Esophagus squamous epithelium (tissue), 5 donors: ENCODE measurements at regions not wholly inside any gene's neighbourhood (a gene's known extent, or its start where the extent isn't known, plus 50 kb on each side); places are given as distances from the start of the nearest gene placed in this dataset.
A peak's percentile ranks its signal among the peaks of the same experiment; 100 is the strongest.

Experiments used
- DNase-seq: peaks from one replicate; lab custom pipeline; 2025; lab: John Stamatoyannopoulos, UW
- H3K27ac ChIP-seq, 4 donors: fragments of 200-600 bp; sonication (generic); one replicate each; pipeline ENCODE4 v1.5.1; 2016 to 2019; ENCODE audit warnings: mild to moderate bottlenecking in 1 of 4
- H3K27me3 ChIP-seq, 4 donors: fragments of 200-600 bp; sonication (generic); 1 replicate in 3 of 4; 2 replicates in 1 of 4; pipeline versions ENCODE4 v1.5.1 to v1.6.0; 2017 to 2021; ENCODE audit warnings: antibody characterized with exemption in 1 of 4
- H3K36me3 ChIP-seq, 3 donors: fragments of 200-600 bp; sonication (generic); one replicate each; pipeline ENCODE4 v1.5.1; 2016 to 2019
- H3K4me1 ChIP-seq, 3 donors: fragments of 200-600 bp; sonication (generic); one replicate each; pipeline ENCODE4 v1.5.1; 2017 to 2019
- H3K4me3 ChIP-seq, 4 donors: fragments of 200-600 bp; sonication (generic); 1 replicate in 3 of 4; 2 replicates in 1 of 4; pipeline ENCODE4 v1.5.1; 2016 to 2019; ENCODE audit warnings: mild to moderate bottlenecking in 2 of 4, moderate library complexity in 1 of 4
- H3K9me3 ChIP-seq, 3 donors: fragments of 200-600 bp; sonication (generic); one replicate each; pipeline ENCODE4 v1.5.1; 2016 to 2019
- CTCF ChIP-seq, 6 experiments: fragments of 450-650 bp in 4 of 6; fragments of 200-600 bp in 2 of 6; sonication (generic) in 2 of 6; IDR thresholded peaks; one replicate each; pipeline ENCODE4 v1.5.1; 2016 to 2019; ENCODE audit warnings: antibody characterized with exemption in 6 of 6, mild to moderate bottlenecking in 4 of 6, moderate library complexity in 4 of 6
- POLR2A ChIP-seq, 4 donors: fragments of 450-650 bp; IDR thresholded peaks; one replicate each; pipeline ENCODE4 v1.6.1; 2017; ENCODE audit warnings: antibody characterized with exemption in 4 of 4, mild to moderate bottlenecking in 4 of 4, moderate library complexity in 3 of 4
- WGBS, 2 donors: methylation state at CpG; one replicate each; pipeline ENCODE4 v1.1.5; 2018; 5-methylcytosine and 5-hydroxymethylcytosine counted together
- intact Hi-C: fragments of 100-400 bp; cut with DNase I; formaldehyde crosslinking; loops from one replicate; pipeline ENCODE4 v1.15.0; 2022
- donor health status: DM: yes; HTN: yes; CAD: no.

DNA sequence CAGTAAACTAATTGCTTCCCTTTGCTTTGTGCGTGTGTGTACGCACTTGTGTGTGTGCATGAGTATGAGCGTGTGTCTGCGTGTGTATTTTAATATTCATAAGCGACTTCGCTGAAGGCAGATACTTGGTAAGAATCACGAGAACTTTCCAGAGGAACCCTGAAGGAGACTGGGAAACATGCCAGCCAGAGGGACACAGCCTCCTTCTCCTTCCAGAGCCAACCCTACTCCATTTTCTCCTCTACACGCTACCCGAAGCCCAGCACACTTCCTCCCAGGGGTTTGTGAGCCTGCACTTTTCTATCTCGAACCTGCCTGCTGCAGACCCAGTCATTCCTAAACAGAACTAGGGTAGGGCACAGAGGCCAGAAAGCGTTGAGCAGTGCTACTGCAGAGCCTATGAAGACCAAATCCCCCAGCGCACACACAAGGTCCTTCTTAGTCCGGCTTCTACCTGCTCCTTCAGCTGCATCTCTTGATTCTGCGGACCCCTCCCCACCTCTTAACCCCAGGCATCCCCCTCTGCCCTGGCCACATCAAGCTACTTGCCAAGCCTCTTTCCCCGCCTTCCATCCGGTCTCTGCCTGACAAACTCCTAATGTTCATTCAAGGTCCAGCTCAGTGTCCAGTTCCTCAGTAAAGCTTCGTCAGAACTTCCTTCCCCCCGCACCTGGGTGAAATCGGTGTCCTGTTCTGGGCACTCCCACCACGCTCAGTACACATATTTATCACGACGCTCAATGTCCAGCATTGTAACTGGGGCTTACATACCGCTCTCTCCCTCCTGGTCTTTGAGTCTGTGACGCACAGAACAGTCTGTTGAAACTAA is 191.8 kb downstream of the FAM43A start:
- DNase-seq = no peak
- Histone ChIP-seq H3K36me3 (no peaks in the 10 kb centered on the region), H3K4me3 (no peak overlapping the region), H3K4me1 (peaks cover 16 to 58% (median 28%) of the 10 kb centered on the region in 3 donors), H3K27me3 (no peaks in the 10 kb centered on the region), H3K27ac (no peak overlapping the region), H3K9me3 (no peaks in the 10 kb centered on the region)
- WGBS, 2 donors = 72 to 74% methylated on average over 20 to 24 of the region's 24 CpGs
- TF ChIP-seq POLR2A (IDR thresholded peaks at IDR 0.05) (no peak), CTCF (IDR thresholded peaks at IDR 0.05) (no peak)
- intact Hi-C loops = no loop called here

GRCh38 chr3:194879126-194879877 is 193.6 kb downstream of the FAM43A start:
- Histone ChIP-seq H3K27ac (peak overlapping the region in 3 of 4 donors; percentile 39 to 65 (median 45)), H3K4me3 (no peak overlapping the region), H3K36me3 (no peaks in the 10 kb centered on the region), H3K27me3 (no peaks in the 10 kb centered on the region), H3K9me3 (peaks cover 0 to 10% (median 3%) of the 10 kb centered on the region in 3 donors), H3K4me1 (peaks cover 11 to 46% (median 21%) of the 10 kb centered on the region in 3 donors)
- 60 to 68% methylated on average over 12 of the region's 12 CpGs for WGBS, 2 donors
- TF ChIP-seq POLR2A (IDR thresholded peaks at IDR 0.05) = no peak
- no peak for DNase-seq
- intact Hi-C loops = no loop called here

DNA sequence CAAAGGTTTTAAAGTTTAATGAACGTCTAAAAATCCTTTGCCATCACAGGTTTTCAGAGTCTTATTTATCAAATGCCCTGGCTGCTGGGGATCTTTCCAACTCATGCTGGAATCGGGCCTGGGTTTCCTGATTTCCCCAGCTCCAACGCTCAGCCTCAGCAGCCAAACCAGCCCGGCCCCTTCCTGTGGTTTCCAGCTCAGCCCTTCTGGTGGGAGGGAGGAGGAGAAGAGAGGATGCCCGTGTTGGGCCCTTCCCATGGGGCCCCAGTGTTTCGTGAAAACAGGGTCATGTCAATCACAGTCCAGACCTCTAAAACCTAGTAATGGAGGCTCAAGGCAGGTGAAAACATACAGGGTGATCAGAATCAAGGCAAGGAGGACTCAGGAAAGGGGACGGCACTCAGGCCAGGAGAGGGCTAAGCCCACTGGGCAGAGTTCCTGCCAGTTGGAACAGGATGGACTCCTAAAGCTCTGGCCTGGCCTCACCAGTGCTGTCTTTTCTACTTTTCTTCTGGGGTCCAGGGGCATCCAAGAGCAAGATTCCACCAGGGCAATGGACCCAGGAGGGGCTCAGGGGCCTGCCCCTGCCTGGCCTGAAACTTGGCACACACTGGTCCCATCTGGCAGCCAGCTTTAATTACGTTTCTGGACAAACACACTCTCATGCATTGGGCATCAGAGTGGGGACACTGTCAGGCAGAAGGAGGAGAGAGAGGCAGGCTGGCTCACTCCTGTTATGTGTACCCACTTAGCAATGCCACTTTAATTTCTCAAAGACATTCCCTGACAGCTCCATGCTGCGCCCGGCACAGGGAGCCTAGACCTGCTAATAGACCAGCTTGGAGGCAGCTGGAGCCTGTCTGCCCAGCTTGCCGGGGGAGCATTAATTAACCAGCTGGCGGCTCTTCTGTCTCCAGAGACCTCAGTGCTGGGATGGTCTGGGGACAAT is 194.6 kb downstream of the FAM43A start:
- Histone ChIP-seq H3K27ac (peak overlapping the region; percentile 0 to 74 (median 52)), H3K9me3 (peaks cover 0 to 16% (median 9%) of the 10 kb centered on the region in 3 donors), H3K4me3 (no peak overlapping the region), H3K4me1 (peaks cover 11 to 46% (median 21%) of the 10 kb centered on the region in 3 donors), H3K36me3 (no peaks in the 10 kb centered on the region), H3K27me3 (no peaks in the 10 kb centered on the region)
- no peak for DNase-seq
- 20% methylated on average over 6 to 8 of the region's 12 CpGs for WGBS, 2 donors
- intact Hi-C loops = no loop called here
- TF ChIP-seq POLR2A (IDR thresholded peaks at IDR 0.05) (no peak), CTCF (IDR thresholded peaks at IDR 0.05) (no peak)

DNA sequence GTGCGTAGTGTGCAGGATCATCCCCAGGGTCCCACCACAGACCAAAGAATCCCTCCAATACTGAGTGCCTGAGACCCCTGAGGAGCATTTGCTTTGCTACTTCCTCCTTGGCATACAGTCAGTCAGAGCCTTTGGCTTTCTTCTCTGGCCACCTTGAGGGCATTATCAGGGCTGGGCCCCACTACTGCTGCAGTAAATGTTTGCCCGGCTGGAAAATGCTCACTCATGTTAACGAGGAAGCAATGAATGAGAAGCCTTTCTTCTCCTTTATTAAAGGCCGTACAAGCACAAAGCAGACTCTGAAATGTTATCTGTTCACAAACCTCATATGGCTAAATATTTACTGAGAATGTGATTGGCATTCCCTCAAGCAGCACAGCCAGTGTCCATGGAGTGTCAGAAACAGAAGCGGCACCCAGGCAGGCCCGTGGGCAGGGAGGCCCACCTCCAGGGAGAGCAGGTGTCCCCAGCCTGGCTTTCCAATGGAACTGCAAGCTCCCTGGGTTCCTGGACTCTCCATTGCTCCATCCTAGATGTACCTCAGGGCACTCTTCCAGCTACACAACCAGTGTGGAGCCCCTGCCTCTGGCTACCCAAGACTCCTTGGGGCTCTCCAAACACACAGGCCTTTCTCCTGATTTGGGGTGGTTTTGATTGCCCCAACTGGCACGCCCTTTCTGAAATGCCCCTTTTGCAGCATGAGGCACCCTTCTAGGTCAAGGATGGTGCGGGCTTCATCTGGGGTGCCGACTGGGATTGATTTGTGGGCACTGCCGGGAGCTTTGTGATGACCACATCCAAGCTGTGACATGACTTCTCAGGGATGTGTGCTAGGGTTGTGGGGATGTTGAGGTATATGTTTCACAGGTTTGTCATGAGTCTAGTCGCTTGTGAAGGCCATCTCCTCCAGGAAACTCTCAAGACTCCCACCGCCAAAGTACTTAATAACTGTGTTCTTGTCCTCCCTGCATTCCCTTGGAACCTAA is 195.6 kb downstream of the FAM43A start:
- WGBS, 2 donors = 77 to 85% methylated on average over 6 to 11 of the region's 12 CpGs

More for the DNA sequence above, 195.6 kb downstream of the FAM43A start:
- intact Hi-C loops = no loop called here
- Histone ChIP-seq H3K4me1 (peaks cover 11 to 41% (median 21%) of the 10 kb centered on the region in 3 donors), H3K27ac (peak overlapping the region; percentile 0 to 74 (median 52)), H3K9me3 (peaks cover 0 to 16% (median 9%) of the 10 kb centered on the region in 3 donors), H3K4me3 (no peak overlapping the region), H3K27me3 (no peaks in the 10 kb centered on the region), H3K36me3 (no peaks in the 10 kb centered on the region)
- no peak for TF ChIP-seq CTCF (IDR thresholded peaks at IDR 0.05)
- no peak for TF ChIP-seq POLR2A (IDR thresholded peaks at IDR 0.05)
- no peak for DNase-seq
